Neuronal stem cell (in vitro differentiated cells): ENCODE measurements at regions not wholly inside any gene's neighbourhood (a gene's known extent, or its start where the extent isn't known, plus 50 kb on each side); places are given as distances from the start of the nearest gene placed in this dataset.

Source experiments
- DNase-seq: peaks from one replicate; pipeline ENCODE4 v3.0.0-alpha.2; 2013; ENCODE audit warnings: low spot score
- H2AFZ ChIP-seq: one replicate; pipeline ENCODE4 v1.6.1; 2013; ENCODE audit warnings: mild to moderate bottlenecking, low read length, inconsistent platforms
- H2AK5ac ChIP-seq: 2 replicates; pipeline ENCODE4 v1.6.1; 2013; ENCODE audit warnings: low read depth, mild to moderate bottlenecking, inconsistent platforms, low read length, moderate library complexity, mixed read lengths
- H2BK120ac ChIP-seq: 2 replicates; pipeline ENCODE4 v1.6.1; 2013; ENCODE audit warnings: low read depth, mild to moderate bottlenecking, inconsistent platforms, low read length, moderate library complexity, mixed read lengths
- H2BK12ac ChIP-seq: one replicate; pipeline ENCODE4 v1.6.1; 2013; ENCODE audit warnings: low read length, inconsistent platforms
- H2BK15ac ChIP-seq: 2 replicates; pipeline ENCODE4 v1.6.1; 2013; ENCODE audit warnings: mild to moderate bottlenecking, low read length, inconsistent platforms, mixed read lengths
- H2BK5ac ChIP-seq: one replicate; pipeline ENCODE4 v1.6.1; 2013; ENCODE audit warnings: inconsistent platforms, mild to moderate bottlenecking, low read length, moderate library complexity
- H3K14ac ChIP-seq: one replicate; pipeline ENCODE4 v1.6.1; 2013; ENCODE audit warnings: low read length, inconsistent platforms
- H3K18ac ChIP-seq: 2 replicates; pipeline ENCODE4 v1.6.1; 2013; ENCODE audit warnings: low read length, inconsistent platforms
- H3K23ac ChIP-seq: 2 replicates; pipeline ENCODE4 v1.6.1; 2013; ENCODE audit warnings: low read depth, mild to moderate bottlenecking, mixed read lengths, low read length, inconsistent platforms; ENCODE audit not compliant: poor library complexity
- H3K27ac ChIP-seq: replicated peaks from 3 replicates; pipeline ENCODE4 v1.5.1; 2013; ENCODE audit warnings: low read length, inconsistent platforms
- H3K27me3 ChIP-seq, 3 experiments: 2 replicates each; pipeline ENCODE4 v1.6.1; 2013; ENCODE audit warnings: low read length in 3 of 3, mild to moderate bottlenecking in 2 of 3, inconsistent platforms in 1 of 3, low read depth in 1 of 3, mixed read lengths in 1 of 3, moderate library complexity in 1 of 3; ENCODE audit not compliant: control insufficient read depth in 3 of 3, insufficient read depth in 3 of 3
- H3K36me3 ChIP-seq, 2 donors: replicated peaks in 1 of 2; 2 replicates each; pipeline ENCODE4 v1.6.1; 2013; ENCODE audit warnings: low read length in 2 of 2; ENCODE audit not compliant: control insufficient read depth in 2 of 2, insufficient read depth in 2 of 2
- H3K4ac ChIP-seq: 2 replicates; pipeline ENCODE4 v1.6.1; 2013; ENCODE audit warnings: inconsistent platforms, mild to moderate bottlenecking, low read length, moderate library complexity
- H3K4me1 ChIP-seq, 2 donors: 1 replicate in 1 of 2; 2 replicates in 1 of 2; pipeline ENCODE4 v1.6.1; 2013; ENCODE audit warnings: low read length in 2 of 2, low read depth in 1 of 2; ENCODE audit not compliant: control insufficient read depth in 2 of 2, insufficient read depth in 1 of 2
- H3K4me2 ChIP-seq: one replicate; pipeline ENCODE4 v1.6.1; 2013; ENCODE audit warnings: mild to moderate bottlenecking, low read length, inconsistent platforms; ENCODE audit not compliant: insufficient read depth, poor library complexity, severe bottlenecking
- H3K4me3 ChIP-seq, 2 donors: 2 replicates each; pipeline ENCODE4 v1.5.1; 2013; ENCODE audit warnings: low read length in 2 of 2, mild to moderate bottlenecking in 2 of 2, inconsistent platforms in 1 of 2, moderate library complexity in 1 of 2
- H3K79me1 ChIP-seq: one replicate; pipeline ENCODE4 v1.6.1; 2013; ENCODE audit warnings: low read depth, mild to moderate bottlenecking, inconsistent platforms, low read length, moderate library complexity
- H3K9ac ChIP-seq: one replicate; pipeline ENCODE4 v1.6.1; 2013; ENCODE audit warnings: mild to moderate bottlenecking, low read depth, low read length, inconsistent platforms; ENCODE audit not compliant: poor library complexity
- H3K9me3 ChIP-seq, 2 donors: replicated peaks in 1 of 2; 2 replicates each; pipeline versions ENCODE3 to v1.6.1; 2013; ENCODE audit warnings: low read length in 2 of 2, mild to moderate bottlenecking in 2 of 2, inconsistent platforms in 1 of 2, low read depth in 1 of 2, mixed read lengths in 1 of 2, moderate library complexity in 1 of 2; ENCODE audit not compliant: control insufficient read depth in 2 of 2, insufficient read depth in 1 of 2
- H4K8ac ChIP-seq: one replicate; pipeline ENCODE4 v1.6.1; 2013; ENCODE audit warnings: low read depth, mild to moderate bottlenecking, inconsistent platforms, low read length, moderate library complexity
- H4K91ac ChIP-seq: one replicate; pipeline ENCODE4 v1.6.1; 2013; ENCODE audit warnings: low read length, low read depth, mild to moderate bottlenecking, inconsistent platforms; ENCODE audit not compliant: poor library complexity
- WGBS, 2 donors: extraction: QIAGEN DNeasy Blood & Tissue Kit; methylation state at CpG; one replicate each; pipeline ENCODE4 v1.1.7; 2013; ENCODE audit warnings: missing lambda C conversion rate in 2 of 2, mixed read lengths in 1 of 2; ENCODE audit not compliant: insufficient read length in 2 of 2, insufficient replicate concordance in 1 of 2; ENCODE audit errors: extremely low coverage in 2 of 2; 5-methylcytosine and 5-hydroxymethylcytosine counted together

DNA sequence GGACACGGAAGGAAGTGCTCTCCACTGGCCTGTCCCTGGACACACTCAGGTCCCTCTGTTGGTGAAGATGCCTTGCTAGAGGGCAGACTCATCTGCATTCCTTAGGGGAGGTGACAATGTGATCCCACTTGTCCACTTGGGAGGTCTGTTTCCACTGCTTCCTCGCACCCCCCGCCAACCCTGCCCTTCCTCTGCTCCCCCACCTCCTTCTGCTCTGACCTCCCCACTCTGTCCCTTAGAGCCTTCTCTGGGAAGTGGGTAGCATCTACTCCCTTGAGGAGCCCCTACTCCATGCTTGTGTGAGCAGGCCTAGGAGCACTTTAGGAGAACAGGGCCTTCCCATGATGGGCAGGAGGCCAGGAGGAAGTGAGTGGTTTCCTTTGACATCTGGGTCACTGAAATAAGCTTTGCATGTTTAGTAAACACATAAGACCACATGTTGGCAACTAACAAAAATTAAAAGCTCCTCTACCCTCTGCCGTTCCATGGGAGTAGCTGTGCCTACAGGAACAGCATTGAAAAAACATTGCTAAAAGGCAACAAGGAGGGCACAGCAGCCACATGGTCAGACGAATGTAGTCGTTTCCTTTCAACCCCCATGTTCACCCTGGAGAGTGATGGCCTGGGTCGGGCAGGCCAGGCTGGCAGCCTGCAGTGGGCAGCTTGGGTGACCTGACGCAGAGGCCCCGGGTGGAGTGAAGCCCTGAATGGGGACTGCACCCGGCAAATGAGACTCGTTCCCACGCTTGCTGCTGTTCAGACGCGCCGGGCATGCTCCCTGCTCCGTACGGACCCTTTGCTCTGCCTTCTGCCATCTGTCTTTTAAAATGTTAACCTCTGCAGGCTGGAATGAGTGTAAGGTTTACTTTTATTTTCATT, 634.0 kb downstream of the IRX1 start:
- Histone ChIP-seq H4K8ac (no peak overlapping the region), H3K9me3 (peaks cover 1 to 9% of the 10 kb centered on the region in 2 donors), H3K4me2 (no peak overlapping the region), H3K79me1 (no peaks in the 10 kb centered on the region), H2AFZ (peak overlapping the region; percentile 90), H2AK5ac (peak overlapping the region; percentile 3), H3K4me3 (peak overlapping the region; percentile 34 to 36), H3K36me3 (no peaks in the 10 kb centered on the region), H4K91ac (no peak overlapping the region), H3K27me3 (no peaks in the 10 kb centered on the region), H3K4ac (no peak overlapping the region), H2BK5ac (no peak overlapping the region), H2BK120ac (no peak overlapping the region), H2BK15ac (no peak overlapping the region), H2BK12ac (peak overlapping the region; percentile 25), H3K23ac (no peak overlapping the region), H3K27ac (no peak overlapping the region), H3K14ac (no peak overlapping the region), H3K4me1 (peaks cover 16 to 17% of the 10 kb centered on the region in 2 donors), H3K9ac (no peak overlapping the region), H3K18ac (peak overlapping the region; percentile 66)
- no peak for DNase-seq
- no CpG with 5 or more reads among the region's 17 CpGs for WGBS, 2 donors

DNA sequence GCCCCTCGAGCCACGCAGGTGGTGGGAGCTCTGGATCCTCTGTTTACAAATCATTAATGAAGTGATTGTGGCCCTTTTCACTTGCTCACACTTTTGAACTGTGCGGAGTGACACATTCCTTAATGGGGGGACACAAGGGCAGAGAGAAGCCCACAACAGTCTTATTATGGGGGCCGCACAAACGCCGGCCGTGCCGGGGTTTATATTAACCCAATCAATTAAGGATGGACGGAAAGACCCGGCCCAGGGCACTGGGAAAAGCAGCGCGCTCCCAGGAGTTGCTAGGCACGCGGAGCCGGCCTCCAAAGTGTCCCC, 634.8 kb downstream of the IRX1 start:
- DNase-seq = no peak
- Histone ChIP-seq H3K18ac (peak overlapping the region; percentile 71), H3K4me3 (peak overlapping the region in 1 of 2 donors; percentile 34), H3K27ac (peak overlapping the region; percentile 56), H3K9me3 (peaks cover 3 to 12% of the 10 kb centered on the region in 2 donors), H3K4ac (no peak overlapping the region), H2BK15ac (no peak overlapping the region), H3K36me3 (no peaks in the 10 kb centered on the region), H3K14ac (no peak overlapping the region), H2BK5ac (no peak overlapping the region), H2AFZ (peak overlapping the region; percentile 90), H3K4me2 (no peak overlapping the region), H3K4me1 (peaks cover 16 to 17% of the 10 kb centered on the region in 2 donors), H2BK120ac (no peak overlapping the region), H2BK12ac (no peak overlapping the region), H4K91ac (no peak overlapping the region), H2AK5ac (no peak overlapping the region), H4K8ac (no peak overlapping the region), H3K23ac (no peak overlapping the region), H3K9ac (no peak overlapping the region), H3K79me1 (no peaks in the 10 kb centered on the region), H3K27me3 (no peaks in the 10 kb centered on the region)
- no CpG with 5 or more reads among the region's 15 CpGs for WGBS, 2 donors

- H3K4me2 ChIP-seq = peak overlapping the region; percentile 26
- WGBS, 2 donors = no CpG with 5 or more reads among the region's 23 CpGs
- H3K4ac ChIP-seq = no peak overlapping the region
- peak overlapping the region; percentile 5 for H3K18ac ChIP-seq
- no peak overlapping the region for H2BK120ac ChIP-seq
- H3K36me3 ChIP-seq = no peaks in the 10 kb centered on the region
- H3K4me3 ChIP-seq = peak overlapping the region in 1 of 2 donors; percentile 34
- H3K4me1 ChIP-seq = peaks cover 16 to 17% of the 10 kb centered on the region in 2 donors
- no peak overlapping the region for H3K14ac ChIP-seq
- no peak overlapping the region for H2AK5ac ChIP-seq
- H4K8ac ChIP-seq = no peak overlapping the region
- no peak overlapping the region for H3K9ac ChIP-seq
- H2BK5ac ChIP-seq = no peak overlapping the region
- peak; percentile 43 for DNase-seq
- H3K79me1 ChIP-seq = no peaks in the 10 kb centered on the region
- H3K23ac ChIP-seq = no peak overlapping the region
- H3K27ac ChIP-seq = peak overlapping the region; percentile 56
- H2BK15ac ChIP-seq = no peak overlapping the region
- H3K27me3 ChIP-seq = no peaks in the 10 kb centered on the region
- H2AFZ ChIP-seq = peak overlapping the region; percentile 90
- H2BK12ac ChIP-seq = no peak overlapping the region
- no peak overlapping the region for H4K91ac ChIP-seq
- peaks cover 3 to 12% of the 10 kb centered on the region in 2 donors for H3K9me3 ChIP-seq
Observed at GRCh38 chr5:4230786-4231641, 635.4 kb downstream of the IRX1 start.

- Histone ChIP-seq H3K27ac (no peak overlapping the region), H2BK120ac (no peak overlapping the region), H3K4me2 (no peak overlapping the region), H3K14ac (no peak overlapping the region), H4K8ac (no peak overlapping the region), H3K36me3 (no peaks in the 10 kb centered on the region), H3K18ac (no peak overlapping the region), H3K4ac (no peak overlapping the region), H4K91ac (no peak overlapping the region), H2AFZ (peak overlapping the region; percentile 90), H3K4me1 (peaks cover 16 to 17% of the 10 kb centered on the region in 2 donors), H3K23ac (no peak overlapping the region), H3K4me3 (no peak overlapping the region), H2BK15ac (no peak overlapping the region), H3K9ac (no peak overlapping the region), H2AK5ac (no peak overlapping the region), H2BK12ac (no peak overlapping the region), H3K79me1 (no peaks in the 10 kb centered on the region), H2BK5ac (no peak overlapping the region), H3K27me3 (no peaks in the 10 kb centered on the region), H3K9me3 (peaks cover 3 to 12% of the 10 kb centered on the region in 2 donors)
- no peak for DNase-seq
- WGBS, 2 donors = no CpG with 5 or more reads among the region's 1 CpG
Observed at GRCh38 chr5:4232084-4232483, 636.5 kb downstream of the IRX1 start.
